ENCODE measurements at regions not wholly inside any gene's neighbourhood (a gene's known extent, or its start where the extent isn't known, plus 50 kb on each side); places are given as distances from the start of the nearest gene placed in this dataset.
"Not testable (repeated sequence)": the region's sequence is repeated elsewhere in the genome, so short reads cannot be mapped to it uniquely, and the experiment has no call there.

GRCh38 chr14:49364752-49365117 is 221.4 kb downstream of the RPS29 start:
- no peak for DNase-seq

- DNase-seq = no peak
These were observed 222.1 kb downstream of the RPS29 start for GRCh38 chr14:49363821-49364751.

GRCh38 chr14:49362916-49363315 is 223.3 kb downstream of the RPS29 start:
- DNase-seq = no peak

- DNase-seq = no peak
These were observed 247.1 kb downstream of the RPS29 start for GRCh38 chr14:49339130-49339529.

- DNase-seq = no peak
These were observed 266.4 kb downstream of the RPS29 start for GRCh38 chr14:49319810-49320209.

- DNase-seq = no peak
These were observed 270.6 kb downstream of the RPS29 start for GRCh38 chr14:49315570-49315969.

- DNase-seq = no peak
These were observed 271.4 kb downstream of the RPS29 start for GRCh38 chr14:49314737-49315136.

GRCh38 chr14:49313108-49313507 is 273.1 kb downstream of the RPS29 start:
- DNase-seq = no peak

- no peak for DNase-seq
These were observed 275.9 kb downstream of the RPS29 start for GRCh38 chr14:49310298-49310697.

GRCh38 chr14:49306152-49306751 is 279.9 kb downstream of the RPS29 start:
- peak; percentile 37 for DNase-seq

- DNase-seq = no peak
These were observed 282.1 kb downstream of the RPS29 start for GRCh38 chr14:49303946-49304516.

GRCh38 chr14:49297102-49297501 is 289.1 kb downstream of the RPS29 start:
- DNase-seq = no peak

- DNase-seq = no peak
These were observed 291.5 kb downstream of the RPS29 start for GRCh38 chr14:49294621-49295148.

GRCh38 chr14:49287004-49287403 is 299.2 kb downstream of the RPS29 start:
- DNase-seq = no peak

GRCh38 chr14:49286257-49286983 is 299.8 kb downstream of the RPS29 start:
- DNase-seq = no peak

GRCh38 chr14:49280566-49280965 is 305.6 kb downstream of the RPS29 start:
- no peak for DNase-seq

- no peak for DNase-seq
These were observed 335.7 kb downstream of the RPS29 start for GRCh38 chr14:49250517-49250916.

GRCh38 chr14:49250109-49250508 is 336.1 kb downstream of the RPS29 start:
- no peak for DNase-seq

GRCh38 chr14:49249022-49249421 is 337.2 kb downstream of the RPS29 start:
- DNase-seq = no peak

GRCh38 chr14:49243777-49244176 is 342.4 kb downstream of the RPS29 start:
- DNase-seq = not testable (repeated sequence)

GRCh38 chr14:49240383-49240782 is 345.8 kb downstream of the RPS29 start:
- DNase-seq = no peak

- no peak for DNase-seq
These were observed 357.6 kb downstream of the RPS29 start for GRCh38 chr14:49228552-49228951.

- no peak for DNase-seq
These were observed 364.9 kb downstream of the RPS29 start for GRCh38 chr14:49221316-49221715.
